K562 (cell line): ENCODE measurements at regions not wholly inside any gene's neighbourhood (a gene's known extent, or its start where the extent isn't known, plus 50 kb on each side); places are given as distances from the start of the nearest gene placed in this dataset.

Experiments used
- ATAC-seq: fragments of 200-7000 bp; cut with Tn5 transposase; 3 replicates; pipeline ENCODE4 v1.9.1; 2020; ENCODE audit warnings: moderate library complexity
- BruUV-seq: library from RNA; stranded (reverse); fragments of 400-500 nt; replicated peaks from 2 replicates; lab custom pipeline; 2021; lab: Mats Ljungman, UMichigan
- CTCF ChIA-PET: fragments of 300-600 bp; formaldehyde crosslinking; extraction: SDS; loops from one replicate; lab custom pipeline; 2021; ENCODE audit warnings: low intra/inter-chr PET ratio; lab: Yijun Ruan, JAX
- POLR2A ChIA-PET: fragments of 300-600, 350-650 bp; sonication (Branson Sonifier 250); formaldehyde crosslinking; extraction: SDS; loops from one replicate; lab custom pipeline; 2021; ENCODE audit warnings: antibody characterized with exemption, inconsistent platforms; lab: Yijun Ruan, JAX
- DNase-seq, 4 experiments: peaks; one replicate each; pipeline versions ENCODE4 v3.0.0 to v3.0.0-alpha.2; 2011 to 2018; ENCODE audit warnings: low spot score in 3 of 4, mixed read lengths in 3 of 4; ENCODE audit errors: extremely low read depth in 1 of 4
- FAIRE-seq: peaks from 2 replicates; lab custom pipeline; 2011; peaks lifted over from hg19 to GRCh38; lab: Jason Lieb, UNC
- H2AFZ ChIP-seq: 2 replicates; pipeline ENCODE4 v1.6.0; 2011; ENCODE audit warnings: low read depth, low read length, control low read depth, inconsistent platforms
- H3K27ac ChIP-seq: fragments of 200-600 bp; 3 replicates; pipeline ENCODE4 v1.8.0; 2011; ENCODE audit warnings: low read depth, mild to moderate bottlenecking, control low read depth, inconsistent platforms, low read length, moderate library complexity, mixed read lengths; ENCODE audit errors: extremely low read depth
- H3K27me3 ChIP-seq, 2 experiments: fragments of 300-600 bp in 1 of 2; 2 replicates in 1 of 2; 3 replicates in 1 of 2; pipeline versions ENCODE4 v1.6.0 to v1.8.0; 2011; ENCODE audit warnings: inconsistent platforms in 2 of 2, low read length in 2 of 2, mild to moderate bottlenecking in 1 of 2, mixed read lengths in 1 of 2, moderate library complexity in 1 of 2; ENCODE audit not compliant: control insufficient read depth in 2 of 2, insufficient read depth in 2 of 2
- H3K36me3 ChIP-seq: fragments of 300-600 bp; 3 replicates; pipeline ENCODE4 v1.8.0; 2011; ENCODE audit warnings: mild to moderate bottlenecking, low read length, inconsistent platforms; ENCODE audit not compliant: control insufficient read depth, insufficient read depth
- H3K4me1 ChIP-seq, 2 experiments: fragments of 200-600 bp in 1 of 2; replicated peaks in 1 of 2; 2 replicates in 1 of 2; 3 replicates in 1 of 2; pipeline versions ENCODE4 v1.5.1 to v1.8.0; 2011; ENCODE audit warnings: inconsistent platforms in 2 of 2, low read length in 2 of 2, mild to moderate bottlenecking in 1 of 2, mixed read lengths in 1 of 2, moderate library complexity in 1 of 2; ENCODE audit not compliant: control insufficient read depth in 2 of 2, insufficient read depth in 2 of 2
- H3K4me2 ChIP-seq: 2 replicates; pipeline ENCODE4 v1.6.1; 2011; ENCODE audit warnings: low read length, control low read depth, inconsistent platforms, mixed read lengths; ENCODE audit not compliant: insufficient read depth
- H3K4me3 ChIP-seq: fragments of 200-600 bp; sonication (generic), shearing (Covaris generic); 2 replicates; pipeline ENCODE4 v1.5.1; 2016; ENCODE audit warnings: control low read depth, inconsistent platforms
- H3K79me2 ChIP-seq: fragments of 200-600 bp; 3 replicates; pipeline ENCODE4 v1.8.0; 2011; ENCODE audit warnings: low read length, inconsistent platforms; ENCODE audit not compliant: control insufficient read depth, insufficient read depth
- H3K9ac ChIP-seq, 2 experiments: 2 replicates each; pipeline versions ENCODE4 v1.6.0 to v1.6.1; 2011; ENCODE audit warnings: low read depth in 2 of 2, low read length in 2 of 2, control low read depth in 1 of 2, inconsistent platforms in 1 of 2, mild to moderate bottlenecking in 1 of 2, mixed read lengths in 1 of 2; ENCODE audit not compliant: insufficient read depth in 1 of 2
- H3K9me1 ChIP-seq: one replicate; pipeline ENCODE4 v1.6.0; 2011; ENCODE audit warnings: inconsistent platforms, mild to moderate bottlenecking, low read length, moderate library complexity; ENCODE audit not compliant: control insufficient read depth, insufficient read depth
- H3K9me3 ChIP-seq: replicated peaks from 2 replicates; pipeline ENCODE4 v1.5.1; 2011; ENCODE audit warnings: low read depth, low read length, inconsistent platforms; ENCODE audit not compliant: control insufficient read depth, insufficient read depth
- H4K20me1 ChIP-seq: replicated peaks from 2 replicates; pipeline ENCODE4 v1.6.1; 2011; ENCODE audit warnings: low read length, inconsistent platforms, mixed read lengths; ENCODE audit not compliant: control insufficient read depth, insufficient read depth
- CBX2 ChIP-seq: fragments of 200-600 bp; sonication (generic); IDR thresholded peaks from one replicate; pipeline ENCODE4 v1.6.1; 2012; ENCODE audit warnings: mild to moderate bottlenecking, low read length, inconsistent platforms; ENCODE audit not compliant: insufficient read depth, poor library complexity, severe bottlenecking
- IRF2 ChIP-seq: sonication (generic); formaldehyde crosslinking; IDR thresholded peaks from 2 replicates; pipeline ENCODE4 v1.8.1; 2022; ENCODE audit warnings: mild to moderate bottlenecking, missing genetic modification reagents
- MTF1 ChIP-seq: fragments of 250-450 bp; sonication (Bioruptor Pico); IDR thresholded peaks from 2 replicates; pipeline ENCODE4 v1.9.0; 2021; ENCODE audit warnings: moderate library complexity, mild to moderate bottlenecking, inconsistent platforms, borderline replicate concordance
- PHB2 ChIP-seq: fragments of 450-650 bp; IDR thresholded peaks from 2 replicates; pipeline ENCODE4 v1.6.1; 2017; ENCODE audit warnings: low read depth
- RBFOX2 ChIP-seq: fragments of 200-400 bp; formaldehyde crosslinking; IDR thresholded peaks from 2 replicates; pipeline ENCODE4 v1.6.1; 2017; ENCODE audit warnings: low read depth, mild to moderate bottlenecking, low read length, moderate library complexity
- ZNF507 ChIP-seq: conservative IDR thresholded peaks from 2 replicates; pipeline ENCODE4 v1.6.1; 2017; ENCODE audit warnings: missing genetic modification characterization, missing compliant biosample characterization
- ZNF778 ChIP-seq: fragments of 450-650 bp; formaldehyde crosslinking; IDR thresholded peaks from 2 replicates; pipeline ENCODE4 v1.4.0; 2020; ENCODE audit warnings: mild to moderate bottlenecking, moderate library complexity
- in situ Hi-C: fragments of 300-500 bp; cut with MboI; formaldehyde crosslinking; loops from 4 replicates; pipeline ENCODE4 v1.15.0; 2018; ENCODE audit warnings: inconsistent platforms, mixed read lengths
- intact Hi-C: fragments of 100-400 bp; cut with micrococcal nuclease; formaldehyde crosslinking; loops from 2 replicates; pipeline ENCODE4 v1.14.2; 2022
- TF ChIP-seq, protein P1 (sequence below): fragments of 200-400 bp; formaldehyde crosslinking; IDR thresholded peaks from 2 replicates; pipeline ENCODE4 v1.6.1; 2017; ENCODE audit warnings: mild to moderate bottlenecking, low read depth, low read length, moderate library complexity
- TF ChIP-seq, protein P2 (sequence below), 2 experiments: IDR thresholded peaks; 2 replicates each; pipeline ENCODE4 v1.6.1; 2012; ENCODE audit warnings: improper control_type of control experiment in 2 of 2, low read depth in 2 of 2, low read length in 2 of 2, borderline replicate concordance in 1 of 2

DNA sequence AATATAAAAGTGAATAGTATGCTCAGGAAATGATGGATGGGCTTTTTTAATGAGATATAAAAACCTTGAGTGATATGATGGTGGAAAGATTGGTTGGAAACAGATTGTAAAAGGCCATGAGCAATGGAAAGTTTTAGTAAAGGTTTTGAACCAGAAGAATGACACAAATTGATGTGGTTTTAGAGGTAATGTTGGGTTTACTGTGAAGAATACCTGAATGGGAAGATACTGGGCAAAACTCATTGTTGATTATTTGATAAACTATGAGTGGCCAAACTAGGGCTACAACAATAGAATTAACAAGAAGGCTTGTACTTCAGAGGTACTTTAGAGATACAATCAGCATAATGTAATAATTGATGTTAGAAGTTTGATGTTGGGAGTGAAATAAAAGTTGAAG lies 108.5 kb downstream of the PTGS2 start:
- Histone ChIP-seq H4K20me1 (no peaks in the 10 kb centered on the region), H3K79me2 (no peaks in the 10 kb centered on the region), H3K27me3 (no peaks in the 10 kb centered on the region), H3K4me3 (no peak overlapping the region), H3K9ac (no peak overlapping the region), H3K27ac (no peak overlapping the region), H3K9me1 (no peaks in the 10 kb centered on the region), H3K4me1 (no peaks in the 10 kb centered on the region), H3K4me2 (no peak overlapping the region)
- BruUV-seq: no TSS peak
- ChIA-PET POLR2A (no interaction called here), CTCF (interaction anchor here (0.7 kb wide), 1 partner anchor 40 kb away, joined by 5 read pairs; no protein-coding TSS in a partner anchor)
- in situ Hi-C loops: no loop called here
- ATAC-seq: no peak
- TF ChIP-seq MTF1: no peak
- TF ChIP-seq IRF2 (CRISPR knock-in tag): no peak
- TF ChIP-seq ZNF778 (CRISPR knock-in tag): no peak
- TF ChIP-seq ZNF507: no peak
- TF ChIP-seq, protein P1, sequence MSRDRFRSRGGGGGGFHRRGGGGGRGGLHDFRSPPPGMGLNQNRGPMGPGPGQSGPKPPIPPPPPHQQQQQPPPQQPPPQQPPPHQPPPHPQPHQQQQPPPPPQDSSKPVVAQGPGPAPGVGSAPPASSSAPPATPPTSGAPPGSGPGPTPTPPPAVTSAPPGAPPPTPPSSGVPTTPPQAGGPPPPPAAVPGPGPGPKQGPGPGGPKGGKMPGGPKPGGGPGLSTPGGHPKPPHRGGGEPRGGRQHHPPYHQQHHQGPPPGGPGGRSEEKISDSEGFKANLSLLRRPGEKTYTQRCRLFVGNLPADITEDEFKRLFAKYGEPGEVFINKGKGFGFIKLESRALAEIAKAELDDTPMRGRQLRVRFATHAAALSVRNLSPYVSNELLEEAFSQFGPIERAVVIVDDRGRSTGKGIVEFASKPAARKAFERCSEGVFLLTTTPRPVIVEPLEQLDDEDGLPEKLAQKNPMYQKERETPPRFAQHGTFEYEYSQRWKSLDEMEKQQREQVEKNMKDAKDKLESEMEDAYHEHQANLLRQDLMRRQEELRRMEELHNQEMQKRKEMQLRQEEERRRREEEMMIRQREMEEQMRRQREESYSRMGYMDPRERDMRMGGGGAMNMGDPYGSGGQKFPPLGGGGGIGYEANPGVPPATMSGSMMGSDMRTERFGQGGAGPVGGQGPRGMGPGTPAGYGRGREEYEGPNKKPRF: no peak
- no peak for TF ChIP-seq CBX2
- TF ChIP-seq, protein P2, sequence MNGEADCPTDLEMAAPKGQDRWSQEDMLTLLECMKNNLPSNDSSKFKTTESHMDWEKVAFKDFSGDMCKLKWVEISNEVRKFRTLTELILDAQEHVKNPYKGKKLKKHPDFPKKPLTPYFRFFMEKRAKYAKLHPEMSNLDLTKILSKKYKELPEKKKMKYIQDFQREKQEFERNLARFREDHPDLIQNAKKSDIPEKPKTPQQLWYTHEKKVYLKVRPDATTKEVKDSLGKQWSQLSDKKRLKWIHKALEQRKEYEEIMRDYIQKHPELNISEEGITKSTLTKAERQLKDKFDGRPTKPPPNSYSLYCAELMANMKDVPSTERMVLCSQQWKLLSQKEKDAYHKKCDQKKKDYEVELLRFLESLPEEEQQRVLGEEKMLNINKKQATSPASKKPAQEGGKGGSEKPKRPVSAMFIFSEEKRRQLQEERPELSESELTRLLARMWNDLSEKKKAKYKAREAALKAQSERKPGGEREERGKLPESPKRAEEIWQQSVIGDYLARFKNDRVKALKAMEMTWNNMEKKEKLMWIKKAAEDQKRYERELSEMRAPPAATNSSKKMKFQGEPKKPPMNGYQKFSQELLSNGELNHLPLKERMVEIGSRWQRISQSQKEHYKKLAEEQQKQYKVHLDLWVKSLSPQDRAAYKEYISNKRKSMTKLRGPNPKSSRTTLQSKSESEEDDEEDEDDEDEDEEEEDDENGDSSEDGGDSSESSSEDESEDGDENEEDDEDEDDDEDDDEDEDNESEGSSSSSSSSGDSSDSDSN (IDR thresholded peaks at IDR 0.05; ENCODE audit: borderline replicate concordance in 1 of 2, low read depth in 2 of 2, low read length in 2 of 2): no peak
- TF ChIP-seq RBFOX2: no peak
- no peak for TF ChIP-seq PHB2
- TF ChIP-seq, all 486 proteins: peak for 0
- DNase-seq (no peak), FAIRE-seq (no peak)
- Histone ChIP-seq H2AFZ (no peak overlapping the region), H3K36me3 (no peaks in the 10 kb centered on the region), H3K9me3 (no peaks in the 10 kb centered on the region; the same call in 1 of the 2 replicates)
- intact Hi-C loops: no loop called here
